ENCODE measurements at regions not wholly inside any gene's neighbourhood (a gene's known extent, or its start where the extent isn't known, plus 50 kb on each side); places are given as distances from the start of the nearest gene placed in this dataset.
A peak's percentile ranks its signal among the peaks of the same experiment; 100 is the strongest.

DNA sequence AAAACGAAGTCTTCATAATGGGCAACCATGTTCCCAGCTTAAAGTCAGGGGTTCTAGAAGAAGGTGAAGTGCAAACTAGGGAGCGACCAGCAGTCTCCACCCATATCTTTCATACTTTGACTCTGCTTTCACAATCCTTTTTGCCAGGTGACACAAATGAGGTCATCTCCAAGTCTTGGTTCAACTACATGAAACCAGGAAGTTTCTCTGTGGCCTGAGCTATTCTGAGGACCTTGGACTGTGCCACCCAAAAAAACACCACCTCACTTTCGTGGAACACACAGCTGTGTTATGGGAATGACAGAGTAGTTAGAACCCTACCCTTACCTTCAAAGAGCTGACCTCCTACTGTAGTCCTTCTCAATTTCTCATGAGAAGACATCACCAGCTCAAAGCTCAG, 309.2 kb downstream of the AGTPBP1 start:
- no peaks in the 10 kb centered on the region for H3K36me3 ChIP-seq
- no peaks in the 10 kb centered on the region for H3K27me3 ChIP-seq
- no peaks in the 10 kb centered on the region for H3K9me3 ChIP-seq
- H3K4me3 ChIP-seq (ENCODE audit: low read depth, low read length): no peak overlapping the region
- no peak for DNase-seq
- H3K4me1 ChIP-seq: no peaks in the 10 kb centered on the region; the same call in 1 of the 2 replicates
- TF ChIP-seq, protein P1, sequence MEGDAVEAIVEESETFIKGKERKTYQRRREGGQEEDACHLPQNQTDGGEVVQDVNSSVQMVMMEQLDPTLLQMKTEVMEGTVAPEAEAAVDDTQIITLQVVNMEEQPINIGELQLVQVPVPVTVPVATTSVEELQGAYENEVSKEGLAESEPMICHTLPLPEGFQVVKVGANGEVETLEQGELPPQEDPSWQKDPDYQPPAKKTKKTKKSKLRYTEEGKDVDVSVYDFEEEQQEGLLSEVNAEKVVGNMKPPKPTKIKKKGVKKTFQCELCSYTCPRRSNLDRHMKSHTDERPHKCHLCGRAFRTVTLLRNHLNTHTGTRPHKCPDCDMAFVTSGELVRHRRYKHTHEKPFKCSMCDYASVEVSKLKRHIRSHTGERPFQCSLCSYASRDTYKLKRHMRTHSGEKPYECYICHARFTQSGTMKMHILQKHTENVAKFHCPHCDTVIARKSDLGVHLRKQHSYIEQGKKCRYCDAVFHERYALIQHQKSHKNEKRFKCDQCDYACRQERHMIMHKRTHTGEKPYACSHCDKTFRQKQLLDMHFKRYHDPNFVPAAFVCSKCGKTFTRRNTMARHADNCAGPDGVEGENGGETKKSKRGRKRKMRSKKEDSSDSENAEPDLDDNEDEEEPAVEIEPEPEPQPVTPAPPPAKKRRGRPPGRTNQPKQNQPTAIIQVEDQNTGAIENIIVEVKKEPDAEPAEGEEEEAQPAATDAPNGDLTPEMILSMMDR (IDR thresholded peaks at IDR 0.05; ENCODE audit: low read depth, low read length): no peak

DNA sequence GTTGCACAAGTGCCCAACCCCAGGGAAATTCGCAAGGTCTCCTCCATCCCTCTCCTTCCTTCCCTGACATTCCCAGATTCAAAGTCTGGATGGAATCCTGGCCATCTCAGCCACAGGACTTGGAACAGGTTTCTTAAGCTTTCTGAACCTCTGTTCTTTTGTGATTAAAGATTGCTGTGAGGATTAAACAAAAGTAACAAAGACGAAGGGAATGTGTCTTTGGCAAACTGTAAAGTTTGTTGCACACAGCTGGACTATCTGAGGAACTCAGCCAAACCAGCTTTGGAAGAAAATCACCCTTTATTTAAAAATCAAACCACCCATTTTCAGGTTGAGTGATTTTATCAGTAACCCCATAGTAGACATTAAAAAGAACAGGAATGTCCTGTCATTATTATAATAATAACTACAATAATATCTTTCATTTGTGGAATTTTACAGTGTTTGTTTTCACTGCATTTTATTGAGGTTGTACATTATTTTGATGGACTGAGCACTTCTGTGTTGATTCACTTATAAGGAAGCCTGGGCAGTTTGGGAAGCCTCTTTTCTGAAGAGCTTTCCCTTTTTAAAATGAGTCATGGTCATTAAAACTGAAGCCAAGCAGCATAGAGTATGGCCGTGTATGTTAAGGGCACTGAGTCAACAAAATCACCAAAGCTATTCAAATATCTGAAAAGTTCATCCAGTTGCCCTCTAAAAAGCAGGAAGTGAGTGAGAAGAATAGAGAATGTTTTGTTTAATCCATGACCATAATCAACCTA, 310.2 kb downstream of the AGTPBP1 start:
- Histone ChIP-seq H3K4me3 (ENCODE audit: low read depth, low read length) (no peak overlapping the region), H3K9me3 (no peaks in the 10 kb centered on the region), H3K36me3 (no peaks in the 10 kb centered on the region), H3K27me3 (no peaks in the 10 kb centered on the region), H3K4me1 (no peaks in the 10 kb centered on the region; the same call in 1 of the 2 replicates)
- TF ChIP-seq, protein P1 (IDR thresholded peaks at IDR 0.05; ENCODE audit: low read depth, low read length): no peak
- DNase-seq: no peak

GRCh38 chr9:85430659-85431338, 311.0 kb downstream of the AGTPBP1 start:
- TF ChIP-seq, protein P1 (IDR thresholded peaks at IDR 0.05; ENCODE audit: low read depth, low read length): no peak
- DNase-seq: no peak
- H3K9me3 ChIP-seq: no peaks in the 10 kb centered on the region
- no peaks in the 10 kb centered on the region; the same call in 1 of the 2 replicates for H3K4me1 ChIP-seq
- H3K4me3 ChIP-seq (ENCODE audit: low read depth, low read length): no peak overlapping the region
- no peaks in the 10 kb centered on the region for H3K27me3 ChIP-seq
- no peaks in the 10 kb centered on the region for H3K36me3 ChIP-seq

GRCh38 chr9:85428230-85428629, 313.5 kb downstream of the AGTPBP1 start:
- no peak for DNase-seq
- Histone ChIP-seq H3K4me3 (ENCODE audit: low read depth, low read length) (no peak overlapping the region), H3K36me3 (no peaks in the 10 kb centered on the region), H3K4me1 (no peaks in the 10 kb centered on the region; the same call in 1 of the 2 replicates), H3K9me3 (no peaks in the 10 kb centered on the region), H3K27me3 (no peaks in the 10 kb centered on the region)
- TF ChIP-seq, protein P1 (IDR thresholded peaks at IDR 0.05; ENCODE audit: low read depth, low read length): no peak

GRCh38 chr9:85427772-85428171, 314.0 kb downstream of the AGTPBP1 start:
- Histone ChIP-seq H3K27me3 (no peaks in the 10 kb centered on the region), H3K4me1 (no peaks in the 10 kb centered on the region; the same call in 1 of the 2 replicates), H3K4me3 (ENCODE audit: low read depth, low read length) (no peak overlapping the region), H3K36me3 (no peaks in the 10 kb centered on the region), H3K9me3 (no peaks in the 10 kb centered on the region)
- no peak for DNase-seq
- TF ChIP-seq, protein P1 (IDR thresholded peaks at IDR 0.05; ENCODE audit: low read depth, low read length): no peak

DNA sequence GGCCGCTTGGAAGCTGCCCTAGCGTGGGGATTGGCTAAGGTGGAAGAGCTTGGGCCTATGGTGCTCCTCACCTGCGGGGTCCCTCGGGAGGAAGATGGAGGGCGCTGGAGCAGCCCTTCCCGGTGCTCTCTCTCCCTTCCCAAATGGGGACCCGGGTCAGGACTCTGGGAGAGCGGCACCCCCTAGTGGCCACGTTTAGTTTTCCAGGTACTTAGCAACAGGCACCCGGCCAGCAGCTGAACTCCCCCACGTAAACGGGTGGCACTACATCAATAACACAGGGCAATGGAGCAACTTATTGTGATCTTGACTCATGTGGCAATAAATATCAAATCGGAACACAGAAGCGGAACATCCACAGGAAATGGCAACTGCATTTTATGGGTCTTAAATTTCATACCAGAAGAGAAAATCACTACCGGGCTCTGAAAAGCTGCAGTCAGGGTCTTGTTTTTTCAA, 316.6 kb downstream of the AGTPBP1 start:
- no peaks in the 10 kb centered on the region for H3K27me3 ChIP-seq
- no peaks in the 10 kb centered on the region; the same call in 1 of the 2 replicates for H3K4me1 ChIP-seq

More for the DNA sequence above, 316.6 kb downstream of the AGTPBP1 start:
- TF ChIP-seq, protein P1 (IDR thresholded peaks at IDR 0.05; ENCODE audit: low read depth, low read length): peak; percentile 85
- no peaks in the 10 kb centered on the region for H3K36me3 ChIP-seq
- no peaks in the 10 kb centered on the region for H3K9me3 ChIP-seq
- DNase-seq: peak; percentile 82
- H3K4me3 ChIP-seq (ENCODE audit: low read depth, low read length): no peak overlapping the region
